Ishikawa (cell line): ENCODE measurements at regions not wholly inside any gene's neighbourhood (a gene's known extent, or its start where the extent isn't known, plus 50 kb on each side); places are given as distances from the start of the nearest gene placed in this dataset.

Experiments
- CEBPB ChIP-seq: IDR thresholded peaks from 2 replicates; pipeline ENCODE4 v1.6.1; 2012
- CREB1 ChIP-seq: IDR thresholded peaks from 2 replicates; pipeline ENCODE4 v1.6.1; 2012; ENCODE audit warnings: low read depth
- EP300 ChIP-seq: IDR thresholded peaks from 2 replicates; pipeline ENCODE4 v1.6.1; 2012; ENCODE audit warnings: borderline replicate concordance
- FOXM1 ChIP-seq: IDR thresholded peaks from 2 replicates; pipeline ENCODE4 v1.6.1; 2012; ENCODE audit warnings: low read depth, borderline replicate concordance
- MAX ChIP-seq: IDR thresholded peaks from 2 replicates; pipeline ENCODE4 v1.6.1; 2012
- NFIC ChIP-seq: IDR thresholded peaks from 2 replicates; pipeline ENCODE4 v1.6.1; 2012
- RAD21 ChIP-seq: IDR thresholded peaks from 2 replicates; pipeline ENCODE4 v1.6.1; 2012; ENCODE audit warnings: low read depth
- REST ChIP-seq: IDR thresholded peaks from 2 replicates; pipeline ENCODE4 v1.6.1; 2012; ENCODE audit warnings: low read depth, mild to moderate bottlenecking
- TAF1 ChIP-seq: IDR thresholded peaks from 2 replicates; pipeline ENCODE4 v1.6.1; 2012; ENCODE audit warnings: low read depth, mild to moderate bottlenecking
- TCF12 ChIP-seq: IDR thresholded peaks from 2 replicates; pipeline ENCODE4 v1.6.1; 2012; ENCODE audit warnings: low read depth
- YY1 ChIP-seq: IDR thresholded peaks from 2 replicates; pipeline ENCODE4 v1.6.1; 2012; ENCODE audit warnings: low read depth
- ZBTB7A ChIP-seq: IDR thresholded peaks from 2 replicates; pipeline ENCODE4 v1.6.1; 2012; ENCODE audit warnings: low read depth
- TF ChIP-seq, protein P1 (sequence below): IDR thresholded peaks from 2 replicates; pipeline ENCODE4 v1.6.1; 2012

DNA sequence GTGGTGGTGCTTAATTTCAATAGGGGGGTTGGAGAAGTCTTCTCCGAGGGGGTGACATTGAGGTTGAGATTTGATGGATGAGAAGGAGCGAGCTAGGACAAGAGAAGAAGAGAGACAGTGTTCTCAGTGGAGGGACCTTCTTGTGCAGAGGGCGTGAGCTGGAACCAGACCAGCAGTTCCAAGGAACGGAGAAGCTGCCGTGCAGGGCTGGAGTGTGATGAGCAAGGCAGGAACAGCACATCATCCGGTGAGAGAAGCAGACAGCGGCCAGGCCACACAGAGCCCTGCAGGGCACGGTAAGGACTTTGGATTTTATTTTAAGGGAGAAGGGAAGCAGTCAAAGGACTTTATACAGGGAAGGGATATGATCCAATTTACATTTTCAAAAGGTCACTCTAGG is 206.9 kb downstream of the MELK start:
- TF ChIP-seq YY1 (no peak), EP300 (no peak), CEBPB (no peak), CREB1 (no peak), MAX (no peak), ZBTB7A (no peak), REST (no peak), RAD21 (no peak), NFIC (no peak), TCF12 (no peak), TAF1 (no peak), FOXM1 (no peak)
- TF ChIP-seq, protein P1, sequence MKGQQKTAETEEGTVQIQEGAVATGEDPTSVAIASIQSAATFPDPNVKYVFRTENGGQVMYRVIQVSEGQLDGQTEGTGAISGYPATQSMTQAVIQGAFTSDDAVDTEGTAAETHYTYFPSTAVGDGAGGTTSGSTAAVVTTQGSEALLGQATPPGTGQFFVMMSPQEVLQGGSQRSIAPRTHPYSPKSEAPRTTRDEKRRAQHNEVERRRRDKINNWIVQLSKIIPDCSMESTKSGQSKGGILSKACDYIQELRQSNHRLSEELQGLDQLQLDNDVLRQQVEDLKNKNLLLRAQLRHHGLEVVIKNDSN, result no peak
